Fibroblast of lung (primary cell): ENCODE measurements at regions not wholly inside any gene's neighbourhood (a gene's known extent, or its start where the extent isn't known, plus 50 kb on each side); places are given as distances from the start of the nearest gene placed in this dataset.

Source experiments
- EZH2 ChIP-seq: IDR thresholded peaks from 2 replicates; pipeline ENCODE4 v1.5.1; 2012; ENCODE audit warnings: low read length, control low read depth, mild to moderate bottlenecking; ENCODE audit errors: missing control alignments
- TF ChIP-seq, protein P1 (sequence below), 2 donors: IDR thresholded peaks in 1 of 2; conservative IDR thresholded peaks in 1 of 2; 1 replicate in 1 of 2; 2 replicates in 1 of 2; pipeline ENCODE4 v1.5.1; 2011 to 2012; ENCODE audit warnings: low read length in 2 of 2, control low read depth in 1 of 2, inconsistent platforms in 1 of 2, low read depth in 1 of 2, mild to moderate bottlenecking in 1 of 2

DNA sequence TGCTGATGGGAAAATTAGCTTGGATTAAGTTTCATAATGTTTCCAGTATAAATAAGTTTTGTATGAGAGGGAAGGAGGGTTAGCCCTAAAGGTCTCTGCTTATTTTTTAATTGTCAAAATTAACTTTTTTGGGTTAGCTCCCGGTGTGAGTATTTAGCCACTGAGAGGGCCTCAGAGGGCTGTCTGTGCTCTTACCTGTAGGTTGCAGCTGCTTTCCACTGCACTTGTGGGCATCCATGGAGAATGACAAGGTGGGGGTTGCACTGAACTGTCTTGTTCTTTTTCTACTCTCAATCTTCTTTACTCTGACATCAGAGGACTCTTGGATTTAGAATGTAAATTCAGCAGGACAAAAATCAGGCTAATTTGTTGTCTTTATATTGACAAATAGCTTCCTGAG, 81.4 kb downstream of the CD164 start:
- TF ChIP-seq, protein P1, sequence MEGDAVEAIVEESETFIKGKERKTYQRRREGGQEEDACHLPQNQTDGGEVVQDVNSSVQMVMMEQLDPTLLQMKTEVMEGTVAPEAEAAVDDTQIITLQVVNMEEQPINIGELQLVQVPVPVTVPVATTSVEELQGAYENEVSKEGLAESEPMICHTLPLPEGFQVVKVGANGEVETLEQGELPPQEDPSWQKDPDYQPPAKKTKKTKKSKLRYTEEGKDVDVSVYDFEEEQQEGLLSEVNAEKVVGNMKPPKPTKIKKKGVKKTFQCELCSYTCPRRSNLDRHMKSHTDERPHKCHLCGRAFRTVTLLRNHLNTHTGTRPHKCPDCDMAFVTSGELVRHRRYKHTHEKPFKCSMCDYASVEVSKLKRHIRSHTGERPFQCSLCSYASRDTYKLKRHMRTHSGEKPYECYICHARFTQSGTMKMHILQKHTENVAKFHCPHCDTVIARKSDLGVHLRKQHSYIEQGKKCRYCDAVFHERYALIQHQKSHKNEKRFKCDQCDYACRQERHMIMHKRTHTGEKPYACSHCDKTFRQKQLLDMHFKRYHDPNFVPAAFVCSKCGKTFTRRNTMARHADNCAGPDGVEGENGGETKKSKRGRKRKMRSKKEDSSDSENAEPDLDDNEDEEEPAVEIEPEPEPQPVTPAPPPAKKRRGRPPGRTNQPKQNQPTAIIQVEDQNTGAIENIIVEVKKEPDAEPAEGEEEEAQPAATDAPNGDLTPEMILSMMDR (conservative IDR thresholded peaks at IDR 0.05 in 1 of 2, IDR thresholded peaks at IDR 0.05 in 1 of 2; ENCODE audit: low read depth in 1 of 2, low read length in 2 of 2) = no peak
- no peak for TF ChIP-seq EZH2
